ENCODE measurements at regions not wholly inside any gene's neighbourhood (a gene's known extent, or its start where the extent isn't known, plus 50 kb on each side); places are given as distances from the start of the nearest gene placed in this dataset.

DNA sequence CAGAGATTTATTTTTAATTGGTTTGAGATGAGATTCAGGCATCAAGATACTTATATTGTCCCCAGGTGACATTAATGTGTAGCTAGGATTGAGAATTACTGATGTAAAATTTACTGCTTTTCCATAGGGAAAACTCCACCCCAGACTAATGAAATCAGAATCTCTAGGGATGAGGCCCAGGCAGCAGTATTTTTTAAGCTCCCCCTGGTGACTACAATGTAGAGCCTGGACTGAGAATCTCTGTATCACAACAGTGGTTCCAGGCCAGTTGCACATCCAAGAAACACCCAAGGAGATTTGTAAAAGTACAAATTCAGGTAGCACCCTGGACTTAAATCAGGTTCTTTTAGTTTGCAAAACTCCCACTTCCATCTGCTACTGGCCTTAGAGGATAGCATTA lies 185.7 kb downstream of the MARCHF11 start:
- TF ChIP-seq, protein P1, sequence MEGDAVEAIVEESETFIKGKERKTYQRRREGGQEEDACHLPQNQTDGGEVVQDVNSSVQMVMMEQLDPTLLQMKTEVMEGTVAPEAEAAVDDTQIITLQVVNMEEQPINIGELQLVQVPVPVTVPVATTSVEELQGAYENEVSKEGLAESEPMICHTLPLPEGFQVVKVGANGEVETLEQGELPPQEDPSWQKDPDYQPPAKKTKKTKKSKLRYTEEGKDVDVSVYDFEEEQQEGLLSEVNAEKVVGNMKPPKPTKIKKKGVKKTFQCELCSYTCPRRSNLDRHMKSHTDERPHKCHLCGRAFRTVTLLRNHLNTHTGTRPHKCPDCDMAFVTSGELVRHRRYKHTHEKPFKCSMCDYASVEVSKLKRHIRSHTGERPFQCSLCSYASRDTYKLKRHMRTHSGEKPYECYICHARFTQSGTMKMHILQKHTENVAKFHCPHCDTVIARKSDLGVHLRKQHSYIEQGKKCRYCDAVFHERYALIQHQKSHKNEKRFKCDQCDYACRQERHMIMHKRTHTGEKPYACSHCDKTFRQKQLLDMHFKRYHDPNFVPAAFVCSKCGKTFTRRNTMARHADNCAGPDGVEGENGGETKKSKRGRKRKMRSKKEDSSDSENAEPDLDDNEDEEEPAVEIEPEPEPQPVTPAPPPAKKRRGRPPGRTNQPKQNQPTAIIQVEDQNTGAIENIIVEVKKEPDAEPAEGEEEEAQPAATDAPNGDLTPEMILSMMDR (IDR thresholded peaks at IDR 0.05) = no peak
- TF ChIP-seq POLR2A (IDR thresholded peaks at IDR 0.05) (no peak), POLR2AphosphoS5 (IDR thresholded peaks at IDR 0.05) (no peak), EP300 (IDR thresholded peaks at IDR 0.05) (no peak)
